B cell (primary cell): ENCODE measurements at regions not wholly inside any gene's neighbourhood (a gene's known extent, or its start where the extent isn't known, plus 50 kb on each side); places are given as distances from the start of the nearest gene placed in this dataset.

Experiments
- ATAC-seq: fragments of 200-7000 bp; cut with Tn5 transposase; one replicate; pipeline ENCODE4 v1.10.0; 2021; ENCODE audit warnings: low read depth, mild to moderate bottlenecking, moderate number of reproducible peaks, moderate library complexity
- CTCF ChIA-PET: fragments of 350-600 bp; sonication (Branson Sonifier 250); formaldehyde crosslinking; loops from one replicate; lab custom pipeline; 2021; ENCODE audit warnings: antibody characterized with exemption, inconsistent platforms; lab: Charles Lee
- POLR2A ChIA-PET: fragments of 350-600 bp; sonication (Branson Sonifier 250); formaldehyde crosslinking; loops from one replicate; lab custom pipeline; 2021; ENCODE audit warnings: antibody characterized with exemption; lab: Charles Lee
- DNase-seq: peaks from one replicate; pipeline ENCODE4 v3.0.0; 2013
- H2AFZ ChIP-seq: 2 replicates; pipeline ENCODE4 v1.6.1; 2012; ENCODE audit warnings: mild to moderate bottlenecking, low read depth, low read length; ENCODE audit not compliant: insufficient read depth, poor library complexity, severe bottlenecking
- H3K27ac ChIP-seq, 2 donors: 1 replicate in 1 of 2; 2 replicates in 1 of 2; pipeline ENCODE4 v1.5.1; 2012 to 2013; ENCODE audit warnings: low read length in 2 of 2, mild to moderate bottlenecking in 2 of 2, moderate library complexity in 1 of 2
- H3K27me3 ChIP-seq, 4 experiments: fragments of 200-600 bp in 1 of 4; sonication (generic) in 1 of 4; replicated peaks in 1 of 4; 1 replicate in 2 of 4; 2 replicates in 2 of 4; pipeline versions ENCODE4 v1.6.1 to v1.7.0; 2013 to 2016; ENCODE audit warnings: low read length in 3 of 4, mild to moderate bottlenecking in 2 of 4, mixed read lengths in 1 of 4, moderate library complexity in 1 of 4; ENCODE audit not compliant: insufficient read depth in 4 of 4, control insufficient read depth in 3 of 4; ENCODE audit errors: control extremely low read depth in 1 of 4
- H3K36me3 ChIP-seq, 2 experiments: replicated peaks in 1 of 2; 1 replicate in 1 of 2; 2 replicates in 1 of 2; pipeline versions ENCODE4 v1.6.1 to v1.7.1; 2013; ENCODE audit warnings: low read length in 1 of 2; ENCODE audit not compliant: insufficient read depth in 2 of 2, control insufficient read depth in 1 of 2; ENCODE audit errors: control extremely low read depth in 1 of 2, extremely low read depth in 1 of 2
- H3K4me1 ChIP-seq, 2 donors: fragments of 200-600 bp in 1 of 2; sonication (generic) in 1 of 2; 1 replicate in 1 of 2; 2 replicates in 1 of 2; pipeline versions ENCODE4 v1.5.1 to v1.6.1; 2013 to 2017; ENCODE audit warnings: low read length in 2 of 2; ENCODE audit not compliant: control insufficient read depth in 2 of 2, insufficient read depth in 2 of 2
- H3K4me2 ChIP-seq: replicated peaks from 2 replicates; pipeline ENCODE3; 2012; ENCODE audit warnings: mild to moderate bottlenecking, low read depth, low read length; ENCODE audit not compliant: poor library complexity, severe bottlenecking
- H3K4me3 ChIP-seq, 5 experiments: fragments of 200-600 bp in 1 of 5; sonication (generic) in 1 of 5; 1 replicate in 3 of 5; 2 replicates in 2 of 5; pipeline versions ENCODE4 v1.5.1 to v1.7.0; 2011 to 2016; ENCODE audit warnings: low read length in 4 of 5, mild to moderate bottlenecking in 4 of 5, low read depth in 2 of 5, control low read depth in 1 of 5, moderate library complexity in 1 of 5; ENCODE audit not compliant: insufficient read depth in 1 of 5; ENCODE audit errors: control extremely low read depth in 1 of 5, extremely low read depth in 1 of 5
- H3K79me2 ChIP-seq: fragments of 200-600 bp; sonication (generic); one replicate; pipeline ENCODE4 v1.6.0; 2016; ENCODE audit warnings: low read length; ENCODE audit not compliant: control insufficient read depth, insufficient read depth
- H3K9ac ChIP-seq: fragments of 200-600 bp; sonication (generic); 2 replicates; pipeline ENCODE4 v1.6.1; 2017; ENCODE audit warnings: mild to moderate bottlenecking, low read length, moderate library complexity
- H3K9me3 ChIP-seq, 3 donors: one replicate each; pipeline versions ENCODE4 v1.6.1 to v1.7.1; 2013; ENCODE audit warnings: low read length in 2 of 3; ENCODE audit not compliant: control insufficient read depth in 2 of 3, insufficient read depth in 1 of 3; ENCODE audit errors: control extremely low read depth in 1 of 3
- H4K20me1 ChIP-seq: 2 replicates; pipeline ENCODE4 v1.6.0; 2012; ENCODE audit warnings: mild to moderate bottlenecking, low read length; ENCODE audit not compliant: insufficient read depth, control insufficient read depth, poor library complexity, severe bottlenecking
- H3K27ac Mint-ChIP-seq: one replicate; pipeline ENCODE4 v1.8.0; 2021; ENCODE audit warnings: mixed read lengths
- H3K27me3 Mint-ChIP-seq: one replicate; pipeline ENCODE4 v1.8.0; 2021; ENCODE audit warnings: mixed read lengths
- H3K4me1 Mint-ChIP-seq: one replicate; pipeline ENCODE4 v1.8.0; 2021; ENCODE audit warnings: mixed read lengths
- H3K4me3 Mint-ChIP-seq: one replicate; pipeline ENCODE4 v1.8.0; 2021; ENCODE audit warnings: mixed read lengths
- H3K9me3 Mint-ChIP-seq: one replicate; pipeline ENCODE4 v1.8.0; 2022; ENCODE audit warnings: mixed read lengths; ENCODE audit not compliant: insufficient read depth
- EZH2 ChIP-seq: IDR thresholded peaks from 2 replicates; pipeline ENCODE4 v1.6.1; 2012; ENCODE audit warnings: borderline replicate concordance, low read depth, mild to moderate bottlenecking, moderate library complexity, low read length; ENCODE audit not compliant: insufficient read depth, poor library complexity, severe bottlenecking
- WGBS: methylation state at CpG from one replicate; pipeline ENCODE4 v1.1.5; 2013; ENCODE audit warnings: missing lambda C conversion rate; ENCODE audit not compliant: insufficient coverage; 5-methylcytosine and 5-hydroxymethylcytosine counted together
- intact Hi-C: fragments of 100-400 bp; cut with micrococcal nuclease; formaldehyde crosslinking; loops from one replicate; pipeline ENCODE4 v1.10.0; 2022
- TF ChIP-seq, protein P1 (sequence below): fragments of 200-600 bp; IDR thresholded peaks from one replicate; pipeline ENCODE4 v1.8.0; 2022; ENCODE audit warnings: antibody characterized with exemption, mild to moderate bottlenecking

DNA sequence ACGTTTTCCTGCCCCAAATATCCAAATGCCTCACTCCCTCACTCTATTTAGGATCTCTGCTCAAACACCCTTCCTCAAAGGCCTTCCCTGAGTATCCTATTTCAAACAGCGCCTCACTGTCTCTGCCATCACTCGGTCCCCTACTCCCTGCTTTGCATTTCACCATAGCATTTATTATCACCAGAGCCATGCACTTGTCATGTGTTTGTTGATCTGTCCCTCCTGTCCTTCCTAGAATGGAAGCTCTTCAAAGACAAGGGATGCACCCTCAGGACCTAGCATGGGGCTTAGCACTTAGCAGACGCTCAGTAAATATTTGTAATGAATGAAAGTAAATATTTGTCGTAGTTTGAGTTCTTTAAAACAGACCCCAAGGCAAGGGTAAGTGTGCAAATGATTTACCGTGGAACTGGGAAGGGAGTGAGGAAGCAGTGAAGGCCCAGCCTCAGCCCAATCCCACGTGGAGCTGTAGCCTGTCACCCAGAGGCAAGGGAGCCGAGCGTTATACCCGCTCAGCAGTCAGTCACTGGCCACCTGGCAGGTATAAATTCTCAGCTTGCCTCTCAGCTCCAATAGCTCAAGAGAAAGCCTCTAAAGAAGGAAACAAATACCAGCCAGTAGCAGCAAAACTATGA is 97.7 kb upstream of the KIF2A start:
- Mint-ChIP-seq H3K4me3 (no peak overlapping the region), H3K4me1 (no peaks in the 10 kb centered on the region), H3K9me3 (no peaks in the 10 kb centered on the region), H3K27me3 (peaks cover 30% of the 10 kb centered on the region), H3K27ac (no peak overlapping the region)
- Histone ChIP-seq H3K36me3 (no peaks in the 10 kb centered on the region), H3K4me3 (no peak overlapping the region), H3K9ac (no peak overlapping the region), H4K20me1 (no peaks in the 10 kb centered on the region), H3K4me1 (no peaks in the 10 kb centered on the region), H3K27ac (no peak overlapping the region), H2AFZ (no peak overlapping the region), H3K79me2 (no peaks in the 10 kb centered on the region), H3K9me3 (no peaks in the 10 kb centered on the region), H3K27me3 (no peaks in the 10 kb centered on the region), H3K4me2 (no peak overlapping the region)
- 77% methylated on average over 10 of the region's 10 CpGs for WGBS
- intact Hi-C loops = no loop called here
- ATAC-seq (no peak), DNase-seq (no peak)
- TF ChIP-seq EZH2 = no peak
- TF ChIP-seq, protein P1, sequence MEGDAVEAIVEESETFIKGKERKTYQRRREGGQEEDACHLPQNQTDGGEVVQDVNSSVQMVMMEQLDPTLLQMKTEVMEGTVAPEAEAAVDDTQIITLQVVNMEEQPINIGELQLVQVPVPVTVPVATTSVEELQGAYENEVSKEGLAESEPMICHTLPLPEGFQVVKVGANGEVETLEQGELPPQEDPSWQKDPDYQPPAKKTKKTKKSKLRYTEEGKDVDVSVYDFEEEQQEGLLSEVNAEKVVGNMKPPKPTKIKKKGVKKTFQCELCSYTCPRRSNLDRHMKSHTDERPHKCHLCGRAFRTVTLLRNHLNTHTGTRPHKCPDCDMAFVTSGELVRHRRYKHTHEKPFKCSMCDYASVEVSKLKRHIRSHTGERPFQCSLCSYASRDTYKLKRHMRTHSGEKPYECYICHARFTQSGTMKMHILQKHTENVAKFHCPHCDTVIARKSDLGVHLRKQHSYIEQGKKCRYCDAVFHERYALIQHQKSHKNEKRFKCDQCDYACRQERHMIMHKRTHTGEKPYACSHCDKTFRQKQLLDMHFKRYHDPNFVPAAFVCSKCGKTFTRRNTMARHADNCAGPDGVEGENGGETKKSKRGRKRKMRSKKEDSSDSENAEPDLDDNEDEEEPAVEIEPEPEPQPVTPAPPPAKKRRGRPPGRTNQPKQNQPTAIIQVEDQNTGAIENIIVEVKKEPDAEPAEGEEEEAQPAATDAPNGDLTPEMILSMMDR = no peak
- ChIA-PET POLR2A (no interaction called here), CTCF (no interaction called here)

DNA sequence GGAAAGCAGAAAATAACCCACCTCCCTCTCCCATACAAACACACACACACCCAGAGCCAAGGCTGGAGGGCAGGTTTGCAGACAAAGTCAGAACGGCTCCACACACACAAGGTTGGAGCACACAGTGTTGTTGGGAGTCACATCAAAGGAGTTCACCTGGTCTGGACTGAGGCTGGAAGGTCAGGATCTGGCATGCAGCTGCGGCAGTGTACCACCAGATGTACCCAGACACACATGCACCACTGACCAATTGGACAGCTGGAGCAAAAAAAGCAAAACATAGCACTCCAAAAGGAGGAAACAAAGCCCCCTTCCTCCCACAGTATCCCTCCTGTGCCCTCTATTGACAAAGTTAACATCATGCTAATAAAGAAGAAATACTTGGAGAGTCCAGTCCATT is 94.6 kb upstream of the KIF2A start:
- POLR2A ChIA-PET = no interaction called here
- intact Hi-C loops = no loop called here

More for the DNA sequence above, 94.6 kb upstream of the KIF2A start:
- Histone ChIP-seq H3K4me2 (no peak overlapping the region), H3K4me1 (no peaks in the 10 kb centered on the region), H4K20me1 (no peaks in the 10 kb centered on the region), H3K36me3 (no peaks in the 10 kb centered on the region), H3K4me3 (no peak overlapping the region), H3K27me3 (peaks cover 0 to 3% (median 0%) of the 10 kb centered on the region in 4 experiments), H3K79me2 (no peaks in the 10 kb centered on the region), H3K9ac (no peak overlapping the region), H2AFZ (no peak overlapping the region), H3K9me3 (no peaks in the 10 kb centered on the region), H3K27ac (no peak overlapping the region)
- Mint-ChIP-seq H3K9me3 (no peaks in the 10 kb centered on the region), H3K27me3 (peaks cover 16% of the 10 kb centered on the region), H3K27ac (no peak overlapping the region), H3K4me1 (no peaks in the 10 kb centered on the region), H3K4me3 (no peak overlapping the region)
- ATAC-seq (no peak), DNase-seq (no peak)
- CTCF ChIA-PET = interaction anchor here (0.7 kb wide), 1 partner anchor 142 kb away, joined by 4 read pairs; no protein-coding TSS in a partner anchor
- TF ChIP-seq, protein P1 = no peak
- TF ChIP-seq EZH2 = no peak
- 93% methylated on average over 2 of the region's 2 CpGs for WGBS
